Memory B cell (primary cell): ENCODE measurements at regions not wholly inside any gene's neighbourhood (a gene's known extent, or its start where the extent isn't known, plus 50 kb on each side); places are given as distances from the start of the nearest gene placed in this dataset.
"Not testable (repeated sequence)": the region's sequence is repeated elsewhere in the genome, so short reads cannot be mapped to it uniquely, and the experiment has no call there.

Experiments used
- ATAC-seq: fragments of 150-1000 bp; cut with Tn5 transposase; 2 replicates; pipeline ENCODE4 v1.10.0; 2021; ENCODE audit warnings: low read depth, mild to moderate bottlenecking, moderate library complexity
- DNase-seq, 2 donors: peaks; one replicate each; pipeline ENCODE4 v3.0.0; 2022; ENCODE audit warnings: low spot score in 2 of 2
- H3K27ac Mint-ChIP-seq: one replicate; pipeline ENCODE4 v1.8.0; 2022; ENCODE audit warnings: mild to moderate bottlenecking, moderate library complexity, mixed read lengths
- H3K27me3 Mint-ChIP-seq: one replicate; pipeline ENCODE4 v1.8.0; 2022; ENCODE audit warnings: mixed read lengths
- H3K36me3 Mint-ChIP-seq: one replicate; pipeline ENCODE4 v1.8.0; 2022; ENCODE audit warnings: mild to moderate bottlenecking, mixed read lengths
- H3K4me1 Mint-ChIP-seq: one replicate; pipeline ENCODE4 v1.8.0; 2022; ENCODE audit warnings: mixed read lengths
- H3K4me3 Mint-ChIP-seq: one replicate; pipeline ENCODE4 v1.8.0; 2022; ENCODE audit warnings: mild to moderate bottlenecking, moderate library complexity, mixed read lengths
- H3K9me3 Mint-ChIP-seq: one replicate; pipeline ENCODE4 v1.8.0; 2022; ENCODE audit warnings: mixed read lengths

DNA sequence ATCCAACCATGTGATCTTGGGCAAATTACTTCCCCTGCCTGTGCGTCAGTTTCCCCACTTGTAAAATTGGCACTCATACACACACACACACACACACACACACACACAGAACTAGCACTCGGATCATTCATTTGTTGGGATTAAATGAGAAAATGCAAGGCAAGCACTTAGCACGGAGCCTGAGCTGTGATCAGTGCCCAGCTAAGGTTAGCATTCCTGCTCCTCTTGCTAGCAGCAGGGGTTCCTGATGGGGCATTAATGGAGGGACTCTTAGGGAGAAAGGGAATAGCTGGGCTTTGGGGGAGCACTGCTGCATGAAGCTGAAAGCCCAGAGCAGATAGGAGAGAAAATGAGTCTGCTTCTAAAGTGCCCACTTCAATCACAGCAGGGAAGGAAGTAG, 187.7 kb upstream of the C2CD4B start:
- ATAC-seq (no peak), DNase-seq (no peak)
- H3K27ac Mint-ChIP-seq, result no peak overlapping the region
- H3K4me1 Mint-ChIP-seq, result no peaks in the 10 kb centered on the region
- no peaks in the 10 kb centered on the region for H3K9me3 Mint-ChIP-seq
- H3K4me3 Mint-ChIP-seq, result no peak overlapping the region
- H3K27me3 Mint-ChIP-seq, result peaks cover 10% of the 10 kb centered on the region
- no peaks in the 10 kb centered on the region for H3K36me3 Mint-ChIP-seq

DNA sequence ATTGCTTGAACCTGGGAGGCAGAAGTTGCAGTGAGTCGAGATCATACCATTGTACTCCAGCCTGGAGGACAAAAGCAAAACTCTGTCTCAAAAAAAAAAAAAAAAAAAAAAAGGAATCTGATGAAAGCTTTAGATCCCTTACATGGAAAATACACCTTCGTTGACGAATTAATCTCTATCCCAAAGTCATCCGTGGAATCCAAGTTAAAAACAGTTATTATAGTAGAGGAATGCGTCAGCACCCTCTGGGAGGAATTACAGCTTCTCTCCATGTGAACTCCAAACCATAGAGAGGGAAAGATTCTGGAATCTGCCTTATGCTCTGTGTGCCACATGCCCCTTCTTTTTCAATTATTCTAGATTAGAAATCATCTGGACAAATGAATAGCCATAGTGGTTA, 192.3 kb upstream of the C2CD4B start:
- Mint-ChIP-seq H3K4me3 (no peak overlapping the region), H3K27ac (no peak overlapping the region), H3K9me3 (no peaks in the 10 kb centered on the region), H3K36me3 (no peaks in the 10 kb centered on the region), H3K4me1 (no peaks in the 10 kb centered on the region), H3K27me3 (peaks cover 19% of the 10 kb centered on the region)
- ATAC-seq (no peak), DNase-seq (no peak)

DNA sequence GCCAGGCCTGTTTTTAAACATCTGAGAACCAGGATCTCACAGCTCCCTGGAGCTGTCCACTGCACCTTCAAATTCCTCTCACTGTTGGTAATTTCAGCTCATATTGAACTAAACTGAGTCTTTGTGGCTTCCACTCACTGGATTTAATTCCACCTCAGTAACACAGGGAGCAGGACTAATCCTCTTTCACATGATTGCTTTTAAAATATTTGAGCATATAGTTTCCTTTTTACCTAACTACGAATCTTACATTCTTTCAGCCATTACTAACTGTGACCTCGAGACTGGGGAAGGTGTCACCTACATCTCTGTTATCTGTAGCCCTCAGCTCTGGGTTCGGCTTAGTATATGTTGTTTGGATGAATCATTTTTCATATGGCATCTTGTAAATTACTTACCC, 194.3 kb upstream of the C2CD4B start:
- H3K4me1 Mint-ChIP-seq, result no peaks in the 10 kb centered on the region
- no peaks in the 10 kb centered on the region for H3K9me3 Mint-ChIP-seq
- ATAC-seq (no peak), DNase-seq (no peak)
- H3K27me3 Mint-ChIP-seq, result peaks cover 14% of the 10 kb centered on the region
- no peak overlapping the region for H3K27ac Mint-ChIP-seq
- H3K36me3 Mint-ChIP-seq, result no peaks in the 10 kb centered on the region
- H3K4me3 Mint-ChIP-seq, result no peak overlapping the region

GRCh38 chr15:62360332-62361097, 195.4 kb upstream of the C2CD4B start:
- Mint-ChIP-seq H3K36me3 (no peaks in the 10 kb centered on the region), H3K9me3 (no peaks in the 10 kb centered on the region), H3K27me3 (peaks cover 14% of the 10 kb centered on the region), H3K27ac (no peak overlapping the region), H3K4me3 (no peak overlapping the region), H3K4me1 (no peaks in the 10 kb centered on the region)
- DNase-seq, result no peak
- no peak for ATAC-seq

DNA sequence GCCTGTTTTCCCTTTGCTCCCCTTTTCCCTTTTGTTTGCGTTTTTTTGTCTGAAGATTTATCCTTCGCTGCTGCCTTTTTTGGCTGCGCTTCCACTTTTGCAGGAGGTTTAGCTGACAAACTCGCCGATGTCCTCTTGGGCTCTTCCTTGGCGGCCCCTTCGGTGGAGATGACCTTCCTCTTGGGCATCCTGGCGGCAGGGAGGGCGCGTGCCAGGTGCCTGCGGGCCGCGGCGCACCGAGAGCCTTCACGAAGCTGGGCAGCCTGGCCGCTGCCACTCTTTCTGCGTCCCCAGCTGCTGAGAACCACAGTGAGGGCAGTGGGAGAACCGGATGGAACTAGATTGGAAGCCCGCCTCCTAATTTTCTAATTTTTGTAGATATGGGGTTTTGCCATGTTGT, 197.1 kb upstream of the C2CD4B start:
- no peak for ATAC-seq
- Mint-ChIP-seq H3K9me3 (no peaks in the 10 kb centered on the region), H3K27ac (no peak overlapping the region), H3K27me3 (peaks cover 16% of the 10 kb centered on the region), H3K36me3 (no peaks in the 10 kb centered on the region), H3K4me3 (no peak overlapping the region), H3K4me1 (no peaks in the 10 kb centered on the region)
- DNase-seq, result no peak

DNA sequence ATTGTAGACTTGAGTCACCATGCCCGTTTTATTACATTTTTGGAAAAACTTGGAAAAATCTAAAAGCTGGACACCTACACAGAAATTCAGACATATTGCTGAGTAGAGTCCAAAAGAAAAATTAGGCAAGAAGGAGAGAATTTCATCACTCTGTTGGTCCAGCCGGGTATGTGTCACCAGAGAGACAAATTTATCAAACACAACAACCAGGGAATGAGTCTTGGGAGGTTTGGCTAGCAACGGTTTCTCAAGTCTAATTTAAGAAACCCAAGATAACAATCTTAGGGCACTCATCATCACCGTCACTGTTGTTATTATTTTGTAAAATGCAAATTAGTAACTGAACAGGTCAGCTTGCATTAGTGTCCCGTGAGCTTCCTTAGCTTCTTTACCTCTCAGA, 197.5 kb upstream of the C2CD4B start:
- Mint-ChIP-seq H3K4me1 (no peaks in the 10 kb centered on the region), H3K9me3 (no peaks in the 10 kb centered on the region), H3K4me3 (no peak overlapping the region), H3K27ac (no peak overlapping the region), H3K36me3 (no peaks in the 10 kb centered on the region), H3K27me3 (peaks cover 16% of the 10 kb centered on the region)
- ATAC-seq, result no peak
- DNase-seq, result no peak

- ATAC-seq, result no peak
- Mint-ChIP-seq H3K27me3 (peaks cover 16% of the 10 kb centered on the region), H3K4me1 (no peaks in the 10 kb centered on the region), H3K27ac (no peak overlapping the region), H3K9me3 (no peaks in the 10 kb centered on the region), H3K36me3 (no peaks in the 10 kb centered on the region), H3K4me3 (no peak overlapping the region)
- no peak for DNase-seq
These were observed 198.8 kb upstream of the C2CD4B start for GRCh38 chr15:62363913-62364312.

DNA sequence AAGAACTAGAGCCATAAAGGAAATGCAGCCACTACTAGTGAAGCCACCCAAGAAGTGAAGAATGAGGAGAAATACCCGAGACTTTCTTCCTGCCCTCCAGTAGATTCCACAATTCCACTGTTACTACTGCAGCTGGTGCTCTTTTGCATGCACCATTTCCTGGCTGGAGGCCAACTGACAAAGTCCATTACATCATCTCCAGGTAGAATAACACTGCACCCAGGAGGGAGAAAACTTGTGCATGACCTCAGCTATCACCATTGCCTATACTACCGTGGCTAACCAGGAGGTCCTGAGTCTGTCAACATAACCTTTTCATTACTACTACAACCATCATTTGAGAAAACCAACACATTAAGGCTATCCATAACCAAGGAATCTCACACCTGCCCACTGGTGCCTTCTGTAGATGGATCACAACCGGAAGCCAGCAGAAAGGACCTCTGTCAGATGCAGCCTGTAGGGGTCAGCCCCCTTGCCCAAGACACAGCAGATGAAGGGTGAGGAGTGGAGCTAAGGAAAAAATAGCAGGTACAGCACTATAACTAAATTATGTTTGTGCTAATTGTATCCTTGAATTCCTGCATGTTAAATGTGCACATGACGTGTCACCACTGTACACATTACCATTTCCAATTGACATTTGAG, 200.8 kb upstream of the C2CD4B start:
- H3K27me3 Mint-ChIP-seq, result peaks cover 8% of the 10 kb centered on the region
- no peaks in the 10 kb centered on the region for H3K4me1 Mint-ChIP-seq
- H3K36me3 Mint-ChIP-seq, result no peaks in the 10 kb centered on the region
- H3K27ac Mint-ChIP-seq, result no peak overlapping the region
- DNase-seq (no peak), ATAC-seq (no peak)
- no peaks in the 10 kb centered on the region for H3K9me3 Mint-ChIP-seq
- H3K4me3 Mint-ChIP-seq, result no peak overlapping the region

DNA sequence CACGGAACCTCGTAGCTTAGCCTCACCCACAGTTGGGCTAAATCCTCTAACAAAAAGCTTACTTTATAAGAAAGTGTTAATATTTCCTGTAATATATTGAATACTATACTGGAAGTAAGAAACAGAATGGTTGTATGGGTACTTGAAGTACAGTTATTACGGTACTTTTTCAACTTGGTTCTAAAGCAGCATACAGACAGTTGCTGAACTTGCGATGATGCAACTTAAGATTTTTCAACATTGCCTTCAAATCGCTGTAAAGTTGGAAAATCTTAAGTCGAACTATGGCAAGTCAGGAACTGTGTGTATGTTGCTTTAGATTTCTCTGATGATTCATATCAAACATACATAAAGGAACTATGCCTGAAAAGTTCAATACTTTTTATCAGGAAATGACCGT, 204.4 kb upstream of the C2CD4B start:
- H3K9me3 Mint-ChIP-seq, result no peaks in the 10 kb centered on the region
- DNase-seq (no peak), ATAC-seq (no peak)
- H3K4me1 Mint-ChIP-seq, result no peaks in the 10 kb centered on the region
- H3K27ac Mint-ChIP-seq, result no peak overlapping the region
- H3K36me3 Mint-ChIP-seq, result no peaks in the 10 kb centered on the region
- peaks cover 7% of the 10 kb centered on the region for H3K27me3 Mint-ChIP-seq
- no peak overlapping the region for H3K4me3 Mint-ChIP-seq

DNA sequence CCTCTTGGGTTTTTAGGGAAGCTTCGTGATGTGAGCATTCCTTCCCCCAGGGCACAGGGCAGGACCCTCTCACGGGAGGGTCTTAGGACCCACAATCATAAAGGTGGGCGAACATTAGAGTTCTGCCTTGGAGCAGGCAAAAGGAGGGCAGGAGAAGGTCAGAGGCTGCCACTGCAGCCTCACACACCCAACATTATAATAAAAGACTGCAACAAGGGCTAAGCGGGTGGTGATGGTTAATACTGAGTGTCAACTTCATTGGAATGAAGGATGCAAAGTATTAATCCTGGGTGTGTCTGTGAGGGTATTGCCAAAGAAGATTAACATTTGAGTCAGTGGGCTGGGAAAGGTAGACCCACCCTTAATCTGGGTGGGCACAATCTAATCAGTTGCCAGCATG, 206.6 kb upstream of the C2CD4B start:
- not testable (repeated sequence) for H3K9me3 Mint-ChIP-seq, DNase-seq, H3K4me1 Mint-ChIP-seq, H3K36me3 Mint-ChIP-seq, H3K4me3 Mint-ChIP-seq, ATAC-seq, H3K27me3 Mint-ChIP-seq, H3K27ac Mint-ChIP-seq

GRCh38 chr15:62377736-62378480, 212.8 kb upstream of the C2CD4B start:
- Mint-ChIP-seq H3K4me3 (no peak overlapping the region), H3K27ac (no peak overlapping the region), H3K4me1 (no peaks in the 10 kb centered on the region), H3K27me3 (peaks cover 12% of the 10 kb centered on the region), H3K9me3 (no peaks in the 10 kb centered on the region), H3K36me3 (no peaks in the 10 kb centered on the region)
- no peak for DNase-seq
- no peak for ATAC-seq

DNA sequence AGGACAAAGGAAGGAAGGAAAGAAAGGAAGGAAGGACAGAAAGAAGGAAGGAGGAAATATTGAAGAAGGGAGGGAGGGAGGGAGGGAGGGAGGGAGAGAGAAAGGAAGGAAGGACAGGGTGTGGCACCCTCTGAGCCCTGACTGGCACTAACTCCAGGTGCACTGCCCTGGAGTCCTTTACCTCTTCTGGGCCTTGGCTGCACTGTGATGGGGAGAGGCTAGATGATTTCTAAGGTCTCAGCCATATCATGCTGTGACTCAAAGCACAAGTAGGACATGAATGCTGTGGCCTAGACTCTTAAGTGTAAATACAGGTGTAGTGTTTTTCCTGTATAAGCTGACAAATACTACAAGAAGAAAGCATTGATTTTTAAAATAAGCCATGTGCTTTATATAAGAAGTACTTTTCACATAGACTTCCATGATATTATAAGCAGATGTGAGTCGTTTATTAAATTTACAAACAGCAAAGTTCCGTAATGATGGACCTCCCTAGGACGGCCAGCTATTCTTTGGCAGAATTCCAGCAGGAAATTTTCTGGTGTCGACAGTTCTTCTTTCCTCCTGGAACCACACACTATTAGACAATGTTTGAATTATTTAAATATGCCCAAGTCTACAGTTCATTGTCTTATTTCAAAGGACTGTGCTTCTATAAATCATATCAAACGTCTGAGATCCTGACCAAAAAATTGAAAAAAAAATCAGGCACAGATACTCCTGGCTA, 213.8 kb upstream of the C2CD4B start:
- Mint-ChIP-seq H3K4me3 (no peak overlapping the region), H3K27ac (no peak overlapping the region), H3K36me3 (no peaks in the 10 kb centered on the region), H3K27me3 (peaks cover 12% of the 10 kb centered on the region), H3K9me3 (no peaks in the 10 kb centered on the region), H3K4me1 (no peaks in the 10 kb centered on the region)
- DNase-seq (no peak), ATAC-seq (no peak)

GRCh38 chr15:62380011-62380410, 214.9 kb upstream of the C2CD4B start:
- H3K27ac Mint-ChIP-seq, result no peak overlapping the region
- DNase-seq (no peak), ATAC-seq (no peak)
- no peak overlapping the region for H3K4me3 Mint-ChIP-seq
- peaks cover 13% of the 10 kb centered on the region for H3K27me3 Mint-ChIP-seq
- H3K4me1 Mint-ChIP-seq, result no peaks in the 10 kb centered on the region
- H3K9me3 Mint-ChIP-seq, result no peaks in the 10 kb centered on the region
- no peaks in the 10 kb centered on the region for H3K36me3 Mint-ChIP-seq

GRCh38 chr15:62382046-62382445, 217.0 kb upstream of the C2CD4B start:
- ATAC-seq (no peak), DNase-seq (no peak)
- no peaks in the 10 kb centered on the region for H3K36me3 Mint-ChIP-seq
- no peaks in the 10 kb centered on the region for H3K9me3 Mint-ChIP-seq
- H3K4me3 Mint-ChIP-seq, result no peak overlapping the region
- H3K27me3 Mint-ChIP-seq, result peaks cover 12% of the 10 kb centered on the region
- H3K27ac Mint-ChIP-seq, result no peak overlapping the region
- H3K4me1 Mint-ChIP-seq, result no peaks in the 10 kb centered on the region
